Natural killer cell (primary cell): ENCODE measurements at regions not wholly inside any gene's neighbourhood (a gene's known extent, or its start where the extent isn't known, plus 50 kb on each side); places are given as distances from the start of the nearest gene placed in this dataset.

Source experiments
- ATAC-seq, 3 donors: fragments of 150-1000 bp in 2 of 3; fragments of 200-7000 bp in 1 of 3; cut with Tn5 transposase; 1 replicate in 1 of 3; 2 replicates in 2 of 3; pipeline ENCODE4 v1.10.0; 2021; ENCODE audit warnings: mild to moderate bottlenecking in 2 of 3, moderate library complexity in 2 of 3
- DNase-seq, 2 donors: peaks; one replicate each; pipeline versions ENCODE4 v3.0.0 to v3.0.0-alpha.2; 2013 to 2021; ENCODE audit warnings: mixed read lengths in 1 of 2
- H3K27ac ChIP-seq: one replicate; pipeline ENCODE4 v1.5.1; 2013; ENCODE audit warnings: mild to moderate bottlenecking, low read length
- H3K27me3 ChIP-seq: one replicate; pipeline ENCODE4 v1.6.1; 2013; ENCODE audit warnings: low read length; ENCODE audit not compliant: control insufficient read depth, insufficient read depth
- H3K36me3 ChIP-seq: one replicate; pipeline ENCODE4 v1.6.1; 2013; ENCODE audit warnings: low read length; ENCODE audit not compliant: control insufficient read depth, insufficient read depth
- H3K4me1 ChIP-seq: one replicate; pipeline ENCODE4 v1.6.1; 2013; ENCODE audit warnings: low read length; ENCODE audit not compliant: control insufficient read depth, insufficient read depth
- H3K4me3 ChIP-seq: one replicate; pipeline ENCODE4 v1.5.1; 2013; ENCODE audit warnings: low read length
- H3K9me3 ChIP-seq: one replicate; pipeline ENCODE4 v1.6.1; 2013; ENCODE audit warnings: low read length; ENCODE audit not compliant: control insufficient read depth, insufficient read depth
- H3K27ac Mint-ChIP-seq, 2 donors: one replicate each; pipeline ENCODE4 v1.8.0; 2022; ENCODE audit warnings: mild to moderate bottlenecking in 2 of 2, mixed read lengths in 2 of 2, moderate library complexity in 1 of 2
- H3K27me3 Mint-ChIP-seq, 2 donors: one replicate each; pipeline ENCODE4 v1.8.0; 2022; ENCODE audit warnings: low read depth in 2 of 2, mixed read lengths in 2 of 2
- H3K36me3 Mint-ChIP-seq: one replicate; pipeline ENCODE4 v1.8.0; 2022; ENCODE audit warnings: mixed read lengths
- H3K4me1 Mint-ChIP-seq, 2 donors: one replicate each; pipeline ENCODE4 v1.8.0; 2022; ENCODE audit warnings: mixed read lengths in 2 of 2
- H3K4me3 Mint-ChIP-seq: one replicate; pipeline ENCODE4 v1.8.0; 2022; ENCODE audit warnings: mild to moderate bottlenecking, moderate library complexity, mixed read lengths
- H3K9me3 Mint-ChIP-seq, 2 donors: one replicate each; pipeline ENCODE4 v1.8.0; 2022; ENCODE audit warnings: mixed read lengths in 2 of 2
- WGBS: methylation state at CpG from one replicate; pipeline ENCODE4 v1.1.7; 2013; ENCODE audit warnings: missing lambda C conversion rate; ENCODE audit not compliant: insufficient coverage; 5-methylcytosine and 5-hydroxymethylcytosine counted together
- intact Hi-C: fragments of 100-400 bp; cut with micrococcal nuclease; formaldehyde crosslinking; loops from one replicate; pipeline ENCODE4 v1.14.2; 2022
- TF ChIP-seq, protein P1 (sequence below): fragments of 200-600 bp; IDR thresholded peaks from one replicate; pipeline ENCODE4 v1.8.0; 2022; ENCODE audit warnings: antibody characterized with exemption

DNA sequence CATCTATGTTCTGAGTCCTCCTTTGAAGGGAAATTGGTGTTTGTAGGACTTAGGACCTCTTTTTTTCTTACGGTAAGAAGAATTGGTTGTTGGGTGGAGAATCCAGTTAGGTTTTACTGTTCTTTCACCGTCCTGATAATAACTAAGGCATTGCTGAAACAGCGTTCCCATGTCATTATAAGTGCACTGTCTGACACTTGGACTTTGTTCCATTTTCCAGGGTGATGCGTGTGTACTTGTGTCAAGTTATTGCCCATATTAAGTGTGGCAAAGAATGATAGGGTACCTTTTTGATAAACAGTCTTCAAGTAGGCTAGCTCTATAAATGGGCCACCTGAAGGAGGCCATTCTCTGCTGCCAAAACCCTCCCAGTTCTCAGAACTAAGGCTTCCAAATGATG, 119.7 kb downstream of the AASDH start:
- TF ChIP-seq, protein P1, sequence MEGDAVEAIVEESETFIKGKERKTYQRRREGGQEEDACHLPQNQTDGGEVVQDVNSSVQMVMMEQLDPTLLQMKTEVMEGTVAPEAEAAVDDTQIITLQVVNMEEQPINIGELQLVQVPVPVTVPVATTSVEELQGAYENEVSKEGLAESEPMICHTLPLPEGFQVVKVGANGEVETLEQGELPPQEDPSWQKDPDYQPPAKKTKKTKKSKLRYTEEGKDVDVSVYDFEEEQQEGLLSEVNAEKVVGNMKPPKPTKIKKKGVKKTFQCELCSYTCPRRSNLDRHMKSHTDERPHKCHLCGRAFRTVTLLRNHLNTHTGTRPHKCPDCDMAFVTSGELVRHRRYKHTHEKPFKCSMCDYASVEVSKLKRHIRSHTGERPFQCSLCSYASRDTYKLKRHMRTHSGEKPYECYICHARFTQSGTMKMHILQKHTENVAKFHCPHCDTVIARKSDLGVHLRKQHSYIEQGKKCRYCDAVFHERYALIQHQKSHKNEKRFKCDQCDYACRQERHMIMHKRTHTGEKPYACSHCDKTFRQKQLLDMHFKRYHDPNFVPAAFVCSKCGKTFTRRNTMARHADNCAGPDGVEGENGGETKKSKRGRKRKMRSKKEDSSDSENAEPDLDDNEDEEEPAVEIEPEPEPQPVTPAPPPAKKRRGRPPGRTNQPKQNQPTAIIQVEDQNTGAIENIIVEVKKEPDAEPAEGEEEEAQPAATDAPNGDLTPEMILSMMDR: no peak
- H3K9me3 Mint-ChIP-seq: peaks cover 2% of the 10 kb centered on the region in 2 donors
- H3K27ac Mint-ChIP-seq: no peak overlapping the region
- no peaks in the 10 kb centered on the region for H3K4me1 ChIP-seq
- no peaks in the 10 kb centered on the region for H3K36me3 ChIP-seq
- no peak overlapping the region for H3K27ac ChIP-seq
- WGBS: 96% methylated on average over 4 of the region's 4 CpGs
- no peaks in the 10 kb centered on the region for H3K4me1 Mint-ChIP-seq
- no peak overlapping the region for H3K4me3 Mint-ChIP-seq
- ATAC-seq (no peak), DNase-seq (no peak)
- H3K36me3 Mint-ChIP-seq: no peaks in the 10 kb centered on the region
- no peak overlapping the region for H3K4me3 ChIP-seq
- intact Hi-C loops: no loop called here
- H3K27me3 ChIP-seq: no peaks in the 10 kb centered on the region
- no peaks in the 10 kb centered on the region for H3K27me3 Mint-ChIP-seq
- H3K9me3 ChIP-seq: no peaks in the 10 kb centered on the region

DNA sequence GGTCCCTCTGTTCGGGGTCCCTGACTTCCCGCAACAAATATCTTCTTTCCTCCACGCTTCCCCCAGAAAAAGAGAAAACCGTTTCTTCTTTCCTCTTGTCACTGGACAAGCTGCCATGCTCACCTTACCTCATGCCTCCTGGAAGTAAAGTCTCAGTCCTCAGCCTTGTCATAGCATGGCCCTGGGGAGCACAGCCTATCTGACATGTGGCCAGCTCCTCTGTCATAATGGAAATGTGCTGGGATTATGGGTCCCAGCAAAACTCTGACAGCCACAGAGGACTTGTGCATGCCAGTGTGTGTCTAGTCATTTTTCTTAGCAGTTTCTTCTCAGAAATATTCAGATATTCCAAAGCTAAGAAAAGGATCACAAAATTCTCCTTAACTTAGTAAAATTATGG, 122.4 kb downstream of the AASDH start:
- H3K36me3 ChIP-seq: no peaks in the 10 kb centered on the region
- intact Hi-C loops: no loop called here
- Mint-ChIP-seq H3K27me3 (no peaks in the 10 kb centered on the region), H3K4me3 (no peak overlapping the region), H3K36me3 (no peaks in the 10 kb centered on the region), H3K9me3 (peaks cover 2% of the 10 kb centered on the region in 2 donors), H3K27ac (no peak overlapping the region), H3K4me1 (peaks cover 18 to 19% of the 10 kb centered on the region in 2 donors)
- H3K27me3 ChIP-seq: no peaks in the 10 kb centered on the region
- TF ChIP-seq, protein P1: no peak
- H3K27ac ChIP-seq: no peak overlapping the region
- H3K9me3 ChIP-seq: no peaks in the 10 kb centered on the region
- 60% methylated on average over 4 of the region's 4 CpGs for WGBS
- peaks cover 4% of the 10 kb centered on the region for H3K4me1 ChIP-seq
- H3K4me3 ChIP-seq: no peak overlapping the region
- ATAC-seq: no peak
- no peak for DNase-seq

DNA sequence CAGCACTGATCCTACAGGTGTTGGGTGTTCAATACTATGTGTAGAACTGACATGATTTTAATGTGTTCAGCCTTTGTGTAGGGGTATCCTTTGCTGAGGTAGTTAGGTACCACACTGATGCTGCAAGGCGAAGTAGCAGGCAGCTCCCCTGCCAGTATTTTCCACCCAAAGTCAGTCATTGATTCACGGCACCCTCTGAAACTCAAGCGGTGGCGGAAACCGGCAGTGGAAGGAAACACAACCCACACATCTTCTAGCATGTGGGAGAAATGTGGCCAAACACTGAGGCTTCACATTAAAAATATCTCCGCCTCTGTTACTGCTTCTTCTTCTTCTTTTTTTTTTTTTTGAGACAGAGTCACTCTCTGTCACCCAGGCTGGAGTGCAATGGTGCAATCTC, 126.3 kb downstream of the AASDH start:
- 32% methylated on average over 6 of the region's 6 CpGs for WGBS
- ATAC-seq (peak; percentile 25 to 87 (median 49)), DNase-seq (peak in 1 of 2 donors; percentile 38)
- intact Hi-C loops: no loop called here
- H3K4me3 Mint-ChIP-seq: peak overlapping the region; percentile 28
- peaks cover 4% of the 10 kb centered on the region for H3K4me1 ChIP-seq
- no peaks in the 10 kb centered on the region for H3K9me3 ChIP-seq
- H3K27me3 ChIP-seq: no peaks in the 10 kb centered on the region
- H3K4me1 Mint-ChIP-seq: peaks cover 19 to 24% of the 10 kb centered on the region in 2 donors
- H3K9me3 Mint-ChIP-seq: peaks cover 2% of the 10 kb centered on the region in 2 donors
- H3K27ac ChIP-seq: no peak overlapping the region
- H3K27ac Mint-ChIP-seq: peak overlapping the region; percentile 34 to 35
- H3K27me3 Mint-ChIP-seq: peaks cover 0 to 6% of the 10 kb centered on the region in 2 donors
- H3K36me3 ChIP-seq: no peaks in the 10 kb centered on the region
- TF ChIP-seq, protein P1: no peak
- H3K36me3 Mint-ChIP-seq: no peaks in the 10 kb centered on the region
- H3K4me3 ChIP-seq: no peak overlapping the region

DNA sequence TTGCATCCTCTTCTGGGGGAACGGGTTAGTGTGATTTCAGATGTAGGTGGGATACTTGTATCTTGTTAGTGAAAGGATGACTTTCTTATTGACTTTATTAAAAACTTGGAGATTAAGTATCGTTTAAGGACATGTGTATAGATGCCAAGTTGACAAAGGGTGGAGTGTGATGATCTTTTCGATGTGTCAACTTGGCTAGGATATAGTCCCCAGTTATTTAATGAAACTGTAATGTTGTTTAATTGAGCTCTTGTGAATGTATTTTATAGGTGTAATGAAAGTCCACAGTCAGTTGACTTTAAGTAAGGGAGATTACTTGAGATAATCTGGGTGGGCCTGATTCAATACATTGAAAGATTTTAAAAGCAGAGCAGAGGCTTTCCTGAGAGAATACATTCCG, 127.0 kb downstream of the AASDH start:
- H3K4me3 ChIP-seq: no peak overlapping the region
- peaks cover 0 to 6% of the 10 kb centered on the region in 2 donors for H3K27me3 Mint-ChIP-seq
- no peaks in the 10 kb centered on the region for H3K27me3 ChIP-seq
- WGBS: 92% methylated on average over 4 of the region's 4 CpGs
- no peaks in the 10 kb centered on the region for H3K36me3 ChIP-seq
- H3K4me1 ChIP-seq: peaks cover 4% of the 10 kb centered on the region
- no peaks in the 10 kb centered on the region for H3K36me3 Mint-ChIP-seq
- intact Hi-C loops: no loop called here
- no peak for DNase-seq
- peaks cover 2% of the 10 kb centered on the region in 2 donors for H3K9me3 Mint-ChIP-seq
- H3K9me3 ChIP-seq: no peaks in the 10 kb centered on the region
- no peak overlapping the region for H3K4me3 Mint-ChIP-seq
- no peak overlapping the region for H3K27ac ChIP-seq
- peaks cover 19 to 24% of the 10 kb centered on the region in 2 donors for H3K4me1 Mint-ChIP-seq
- ATAC-seq: no peak
- no peak overlapping the region for H3K27ac Mint-ChIP-seq
- TF ChIP-seq, protein P1: no peak
